ENCODE measurements at regions not wholly inside any gene's neighbourhood (a gene's known extent, or its start where the extent isn't known, plus 50 kb on each side); places are given as distances from the start of the nearest gene placed in this dataset.

DNA sequence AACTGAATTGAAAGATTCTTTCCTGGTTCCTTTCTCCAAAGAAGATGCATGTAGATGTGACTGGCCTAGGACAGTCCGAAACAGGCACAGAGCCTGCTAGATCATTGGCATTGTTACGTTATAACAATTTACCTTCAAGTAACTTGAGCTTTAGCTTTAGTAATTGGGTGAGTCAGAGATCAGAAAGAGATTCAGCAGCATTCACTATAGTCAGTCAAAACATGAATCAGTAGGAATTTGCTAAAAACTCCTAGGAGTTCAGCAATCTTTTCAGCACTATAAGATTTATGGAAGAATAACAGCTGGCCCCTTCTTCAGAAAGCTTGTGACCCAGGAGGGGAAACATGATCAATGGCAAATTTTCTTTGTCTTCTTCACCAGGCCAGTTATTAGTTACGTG lies 281.7 kb upstream of the PRDM1 start:
- TF ChIP-seq, protein P1, sequence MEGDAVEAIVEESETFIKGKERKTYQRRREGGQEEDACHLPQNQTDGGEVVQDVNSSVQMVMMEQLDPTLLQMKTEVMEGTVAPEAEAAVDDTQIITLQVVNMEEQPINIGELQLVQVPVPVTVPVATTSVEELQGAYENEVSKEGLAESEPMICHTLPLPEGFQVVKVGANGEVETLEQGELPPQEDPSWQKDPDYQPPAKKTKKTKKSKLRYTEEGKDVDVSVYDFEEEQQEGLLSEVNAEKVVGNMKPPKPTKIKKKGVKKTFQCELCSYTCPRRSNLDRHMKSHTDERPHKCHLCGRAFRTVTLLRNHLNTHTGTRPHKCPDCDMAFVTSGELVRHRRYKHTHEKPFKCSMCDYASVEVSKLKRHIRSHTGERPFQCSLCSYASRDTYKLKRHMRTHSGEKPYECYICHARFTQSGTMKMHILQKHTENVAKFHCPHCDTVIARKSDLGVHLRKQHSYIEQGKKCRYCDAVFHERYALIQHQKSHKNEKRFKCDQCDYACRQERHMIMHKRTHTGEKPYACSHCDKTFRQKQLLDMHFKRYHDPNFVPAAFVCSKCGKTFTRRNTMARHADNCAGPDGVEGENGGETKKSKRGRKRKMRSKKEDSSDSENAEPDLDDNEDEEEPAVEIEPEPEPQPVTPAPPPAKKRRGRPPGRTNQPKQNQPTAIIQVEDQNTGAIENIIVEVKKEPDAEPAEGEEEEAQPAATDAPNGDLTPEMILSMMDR (IDR thresholded peaks at IDR 0.05), result no peak
- no peak for TF ChIP-seq EP300 (IDR thresholded peaks at IDR 0.05; ENCODE audit: low read depth)
- TF ChIP-seq POLR2A (IDR thresholded peaks at IDR 0.05), result no peak
- no peak for TF ChIP-seq POLR2AphosphoS5 (IDR thresholded peaks at IDR 0.05)

All from transverse colon (tissue), 4 donors.